AG20443 (cell line): ENCODE measurements at regions not wholly inside any gene's neighbourhood (a gene's known extent, or its start where the extent isn't known, plus 50 kb on each side); places are given as distances from the start of the nearest gene placed in this dataset.

Experiments used
- DNase-seq: peaks from one replicate; pipeline ENCODE4 v3.0.0; 2012; ENCODE audit warnings: low spot score, mixed read lengths

GRCh38 chr5:88364991-88365390 lies 96.3 kb upstream of the TMEM161B start:
- no peak for DNase-seq

- DNase-seq = no peak
Observed at GRCh38 chr5:88355490-88356050, 86.9 kb upstream of the TMEM161B start.

- no peak for DNase-seq
Observed at GRCh38 chr5:88325868-88326267, 57.2 kb upstream of the TMEM161B start.

GRCh38 chr5:88322785-88323184 lies 54.1 kb upstream of the TMEM161B start:
- DNase-seq = no peak
